ENCODE measurements at regions not wholly inside any gene's neighbourhood (a gene's known extent, or its start where the extent isn't known, plus 50 kb on each side); places are given as distances from the start of the nearest gene placed in this dataset.

DNA sequence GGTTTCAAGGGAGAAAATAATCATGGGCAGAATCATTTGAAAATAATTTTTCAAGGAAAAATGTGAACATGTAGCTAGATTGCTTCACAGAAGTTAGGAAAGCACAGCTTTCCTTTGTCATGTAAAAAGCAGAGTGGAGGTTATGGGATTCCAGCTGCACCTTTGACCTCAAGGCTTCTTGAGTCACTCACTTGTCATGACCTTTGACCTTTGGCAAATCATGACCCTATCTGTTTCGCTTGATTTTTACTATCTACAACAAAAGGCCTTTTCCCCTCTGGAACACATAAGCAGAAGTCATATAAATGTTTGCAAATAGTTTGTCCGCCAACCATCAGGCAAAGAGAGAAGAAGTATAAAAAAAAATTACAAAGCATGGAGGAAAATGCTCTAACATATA is 210.7 kb upstream of the MIR17HG start:
- 100% methylated on average over 1 of the region's 2 CpGs for WGBS (ENCODE audit: insufficient coverage)
- no peak for TF ChIP-seq CTCF (IDR thresholded peaks at IDR 0.05)
- H3K9me3 Mint-ChIP-seq: no peaks in the 10 kb centered on the region
- ATAC-seq (no peak), DNase-seq (no peak)
- no peaks in the 10 kb centered on the region for H3K4me1 Mint-ChIP-seq
- no peaks in the 10 kb centered on the region for H3K27me3 Mint-ChIP-seq (ENCODE audit: low read depth in 2 of 2)
- intact Hi-C loops (cut with micrococcal nuclease): no loop called here
- H3K4me3 Mint-ChIP-seq: no peak overlapping the region
- Histone ChIP-seq H3K36me3 (ENCODE audit: control insufficient read depth, insufficient read depth, low read length) (no peaks in the 10 kb centered on the region), H3K9me3 (ENCODE audit: control insufficient read depth, insufficient read depth, low read length) (no peaks in the 10 kb centered on the region), H3K4me3 (ENCODE audit: low read length) (no peak overlapping the region), H3K27ac (ENCODE audit: low read length) (no peak overlapping the region), H3K4me1 (ENCODE audit: control insufficient read depth, insufficient read depth, low read length) (no peaks in the 10 kb centered on the region), H3K27me3 (ENCODE audit: control insufficient read depth, insufficient read depth, low read length) (no peaks in the 10 kb centered on the region)
- no peaks in the 10 kb centered on the region for H3K36me3 Mint-ChIP-seq
- H3K27ac Mint-ChIP-seq: no peak overlapping the region

GRCh38 chr13:91139232-91139631 is 208.3 kb upstream of the MIR17HG start:
- no peak for DNase-seq
- no peak overlapping the region for H3K4me3 Mint-ChIP-seq
- Histone ChIP-seq H3K27me3 (ENCODE audit: control insufficient read depth, insufficient read depth, low read length) (no peaks in the 10 kb centered on the region), H3K4me1 (ENCODE audit: control insufficient read depth, insufficient read depth, low read length) (no peaks in the 10 kb centered on the region), H3K27ac (ENCODE audit: low read length) (no peak overlapping the region), H3K4me3 (ENCODE audit: low read length) (no peak overlapping the region), H3K36me3 (ENCODE audit: control insufficient read depth, insufficient read depth, low read length) (no peaks in the 10 kb centered on the region), H3K9me3 (ENCODE audit: control insufficient read depth, insufficient read depth, low read length) (no peaks in the 10 kb centered on the region)
- intact Hi-C loops (cut with micrococcal nuclease): no loop called here
- H3K4me1 Mint-ChIP-seq: no peaks in the 10 kb centered on the region
- H3K9me3 Mint-ChIP-seq: peaks cover 0 to 2% of the 10 kb centered on the region in 2 donors
- TF ChIP-seq CTCF (IDR thresholded peaks at IDR 0.05): no peak
- H3K36me3 Mint-ChIP-seq: no peaks in the 10 kb centered on the region
- ATAC-seq: no peak
- no peaks in the 10 kb centered on the region for H3K27me3 Mint-ChIP-seq (ENCODE audit: low read depth in 2 of 2)
- no peak overlapping the region for H3K27ac Mint-ChIP-seq
- 89% methylated on average over 2 of the region's 2 CpGs for WGBS (ENCODE audit: insufficient coverage)

DNA sequence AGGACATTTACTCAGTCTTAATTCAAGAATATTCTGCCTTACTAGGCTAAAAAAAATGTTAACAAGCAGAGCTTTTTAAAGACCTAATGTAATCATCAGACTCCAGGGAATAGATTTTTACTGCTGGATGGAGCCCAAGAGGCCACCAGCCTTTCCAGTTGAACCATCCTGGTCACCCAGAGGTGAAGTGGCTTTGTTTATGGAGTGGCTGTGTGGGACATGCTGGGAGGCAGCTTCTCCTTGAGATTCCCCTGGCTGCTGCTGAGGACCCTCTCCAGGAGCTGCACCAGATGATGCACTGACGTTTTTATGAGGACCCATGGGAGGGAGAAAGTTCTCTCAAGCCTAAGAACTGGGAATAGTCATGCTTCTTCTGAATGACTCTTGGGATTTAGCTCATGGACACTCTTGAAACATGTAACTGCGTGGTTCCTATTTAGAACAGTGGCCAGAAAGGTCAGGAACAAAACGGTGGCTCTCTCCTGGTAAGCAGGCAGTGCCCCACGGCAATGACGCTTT is 205.9 kb upstream of the MIR17HG start:
- no peak for TF ChIP-seq CTCF (IDR thresholded peaks at IDR 0.05)
- no peaks in the 10 kb centered on the region for H3K27me3 Mint-ChIP-seq (ENCODE audit: low read depth in 2 of 2)
- WGBS (ENCODE audit: insufficient coverage): 86% methylated on average over 5 of the region's 5 CpGs
- no peaks in the 10 kb centered on the region for H3K4me1 Mint-ChIP-seq
- no peaks in the 10 kb centered on the region for H3K36me3 Mint-ChIP-seq
- ATAC-seq: no peak
- Histone ChIP-seq H3K36me3 (ENCODE audit: control insufficient read depth, insufficient read depth, low read length) (no peaks in the 10 kb centered on the region), H3K4me1 (ENCODE audit: control insufficient read depth, insufficient read depth, low read length) (no peaks in the 10 kb centered on the region), H3K27me3 (ENCODE audit: control insufficient read depth, insufficient read depth, low read length) (no peaks in the 10 kb centered on the region), H3K4me3 (ENCODE audit: low read length) (no peak overlapping the region), H3K9me3 (ENCODE audit: control insufficient read depth, insufficient read depth, low read length) (no peaks in the 10 kb centered on the region), H3K27ac (ENCODE audit: low read length) (no peak overlapping the region)
- H3K9me3 Mint-ChIP-seq: peaks cover 0 to 2% of the 10 kb centered on the region in 2 donors
- intact Hi-C loops (cut with micrococcal nuclease): no loop called here
- no peak for DNase-seq
- H3K4me3 Mint-ChIP-seq: no peak overlapping the region
- no peak overlapping the region for H3K27ac Mint-ChIP-seq

DNA sequence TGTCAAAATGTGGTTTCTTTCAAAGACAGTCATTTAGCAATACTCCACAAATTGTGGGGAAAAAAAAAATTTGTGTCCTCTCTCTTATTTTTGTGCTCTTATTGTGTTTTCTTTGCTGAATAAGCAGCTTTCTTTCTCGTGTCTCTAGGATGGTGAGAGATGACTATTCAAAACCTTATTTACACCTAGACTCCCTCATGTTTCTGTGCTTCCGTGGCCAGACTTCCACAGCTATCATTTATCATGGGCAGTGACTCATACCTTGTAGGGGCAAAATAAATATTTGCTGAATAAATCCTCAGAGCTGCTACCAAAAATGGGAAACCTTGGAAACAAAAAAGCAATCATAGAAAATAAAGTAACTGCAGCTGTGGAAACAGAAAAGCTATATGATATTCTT is 204.9 kb upstream of the MIR17HG start:
- Mint-ChIP-seq H3K4me3 (no peak overlapping the region), H3K27me3 (ENCODE audit: low read depth in 2 of 2) (no peaks in the 10 kb centered on the region), H3K27ac (no peak overlapping the region), H3K4me1 (no peaks in the 10 kb centered on the region), H3K36me3 (no peaks in the 10 kb centered on the region), H3K9me3 (peaks cover 0 to 4% of the 10 kb centered on the region in 2 donors)
- 71% methylated on average over 1 of the region's 2 CpGs for WGBS (ENCODE audit: insufficient coverage)
- no peaks in the 10 kb centered on the region for H3K9me3 ChIP-seq (ENCODE audit: control insufficient read depth, insufficient read depth, low read length)
- no peaks in the 10 kb centered on the region for H3K27me3 ChIP-seq (ENCODE audit: control insufficient read depth, insufficient read depth, low read length)
- H3K27ac ChIP-seq (ENCODE audit: low read length): no peak overlapping the region
- H3K4me1 ChIP-seq (ENCODE audit: control insufficient read depth, insufficient read depth, low read length): no peaks in the 10 kb centered on the region
- no peak for DNase-seq
- H3K4me3 ChIP-seq (ENCODE audit: low read length): no peak overlapping the region
- no peaks in the 10 kb centered on the region for H3K36me3 ChIP-seq (ENCODE audit: control insufficient read depth, insufficient read depth, low read length)
- intact Hi-C loops (cut with micrococcal nuclease): no loop called here
- ATAC-seq: no peak
- TF ChIP-seq CTCF (IDR thresholded peaks at IDR 0.05): no peak
